Cerebellar nuclear complex (tissue), 1 donor: ENCODE measurements at regions not wholly inside any gene's neighbourhood (a gene's known extent, or its start where the extent isn't known, plus 50 kb on each side); places are given as distances from the start of the nearest gene placed in this dataset.
A peak's percentile ranks its signal among the peaks of the same experiment; 100 is the strongest.
"Not testable (repeated sequence)": the region's sequence is repeated elsewhere in the genome, so short reads cannot be mapped to it uniquely, and the experiment has no call there.

Experiments
- DNase-seq, 2 experiments: peaks; one replicate each; lab custom pipeline; 2025; lab: John Stamatoyannopoulos, UW

DNA sequence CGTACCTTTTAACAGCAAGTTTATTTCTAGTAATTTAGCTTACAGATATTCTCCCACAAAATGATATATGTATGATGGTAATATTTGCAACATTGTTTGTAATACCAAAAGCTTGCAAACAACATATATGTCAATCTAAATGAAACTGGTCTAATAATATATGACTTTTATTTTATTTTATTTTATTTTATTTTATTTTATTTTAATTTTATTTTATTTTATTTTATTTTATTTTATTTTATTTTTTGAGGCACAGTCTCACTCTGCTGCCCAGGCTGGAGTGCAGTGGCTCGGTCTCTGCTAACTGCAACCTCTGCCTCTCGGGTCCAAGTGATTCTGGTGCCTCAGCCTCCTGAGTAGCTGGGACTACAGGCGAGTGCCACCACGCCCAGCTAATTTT is 94.6 kb upstream of the ABCA1 start:
- DNase-seq: not testable (repeated sequence)

- DNase-seq: no peak
Measured at GRCh38 chr9:105023788-105024187, 95.8 kb upstream of the ABCA1 start.

GRCh38 chr9:105024529-105024928 is 96.6 kb upstream of the ABCA1 start:
- no peak for DNase-seq

GRCh38 chr9:105026451-105026850 is 98.5 kb upstream of the ABCA1 start:
- DNase-seq: no peak

DNA sequence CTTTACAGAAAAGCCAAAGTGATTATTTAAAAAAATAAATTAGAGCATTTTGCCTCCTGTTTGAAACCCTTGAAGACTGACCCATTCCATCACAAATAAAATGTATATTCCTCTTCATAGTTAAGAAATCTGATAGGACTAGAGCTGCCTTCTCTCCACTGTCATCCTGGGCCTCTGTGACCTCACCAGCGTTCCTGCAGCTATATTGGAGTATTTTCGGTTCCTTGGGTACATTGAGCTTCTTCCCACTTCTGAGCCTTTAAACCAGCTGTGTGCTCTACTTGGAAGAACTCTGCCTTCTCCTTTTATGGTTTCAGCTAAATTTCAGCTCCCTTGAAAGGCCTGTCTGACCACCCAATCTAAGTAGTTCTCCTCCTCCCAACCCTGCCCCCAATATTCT is 99.1 kb upstream of the ABCA1 start:
- DNase-seq: no peak

GRCh38 chr9:105030285-105030684 is 102.3 kb upstream of the ABCA1 start:
- DNase-seq: no peak

GRCh38 chr9:105037139-105037538 is 109.2 kb upstream of the ABCA1 start:
- DNase-seq: no peak

- DNase-seq: no peak
Measured at GRCh38 chr9:105038051-105038450, 110.1 kb upstream of the ABCA1 start.

GRCh38 chr9:105039175-105039799 is 111.3 kb upstream of the ABCA1 start:
- DNase-seq: no peak

- no peak for DNase-seq
Measured at GRCh38 chr9:105043370-105043936, 115.5 kb upstream of the ABCA1 start.

DNA sequence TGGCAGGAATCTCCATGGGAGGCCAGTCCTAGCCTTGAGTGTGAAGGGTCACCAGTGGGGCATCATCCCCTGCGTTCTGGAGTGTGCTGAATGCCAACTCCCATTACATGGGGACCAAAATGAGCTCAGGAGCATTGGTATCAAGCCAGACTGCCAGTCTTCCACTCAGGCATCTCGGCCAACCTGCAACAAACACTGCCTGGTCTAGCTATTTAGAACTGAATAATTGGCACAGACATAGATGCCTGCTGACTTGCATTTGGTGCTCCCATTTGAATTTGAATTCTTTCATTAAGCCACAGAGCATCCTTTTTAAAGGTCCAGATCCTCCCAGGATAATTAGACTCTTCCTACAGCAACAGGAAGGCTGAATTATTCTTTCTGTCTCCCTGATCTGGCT is 116.6 kb upstream of the ABCA1 start:
- DNase-seq: peak; percentile 19 to 57

DNA sequence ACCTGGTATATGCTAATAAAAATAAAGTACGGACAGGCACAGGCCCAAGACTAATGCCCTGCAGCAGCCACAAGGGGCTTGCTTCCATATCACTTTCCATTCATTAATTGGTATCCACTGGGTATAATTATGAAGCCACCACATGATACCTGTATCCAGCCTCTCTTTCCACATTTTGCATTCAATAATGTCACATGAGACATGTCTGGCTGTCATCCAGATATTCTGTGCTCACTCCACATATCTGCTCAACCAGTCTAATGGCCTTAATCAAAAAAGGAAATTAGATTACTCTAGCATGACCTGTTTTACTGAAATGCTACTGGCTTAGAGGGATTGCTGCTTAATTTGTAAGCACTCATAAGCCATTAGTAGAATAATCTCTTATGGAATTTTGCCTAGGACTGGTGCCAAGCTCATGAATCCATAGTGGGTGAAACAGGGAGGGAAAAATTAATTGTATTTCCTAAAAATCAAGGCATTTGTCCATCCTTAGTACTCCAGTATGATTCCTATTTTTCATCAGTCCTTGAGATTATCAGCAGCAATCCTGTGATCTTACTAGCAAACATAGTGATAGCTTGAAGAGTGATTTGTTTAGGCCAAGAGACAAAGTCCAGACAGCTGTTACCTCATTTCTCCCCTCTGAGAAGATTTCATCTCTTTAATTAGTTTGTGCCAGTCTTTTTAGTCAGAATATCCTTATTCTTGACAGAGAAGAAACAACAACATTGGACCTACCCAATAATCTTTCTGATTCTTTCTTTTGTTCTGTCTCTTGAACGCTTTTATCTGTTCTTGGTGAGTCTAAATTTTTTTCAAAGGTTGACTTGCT is 119.2 kb upstream of the ABCA1 start:
- no peak for DNase-seq

- no peak for DNase-seq
Measured at GRCh38 chr9:105047742-105048041, 119.7 kb upstream of the ABCA1 start.

- DNase-seq: no peak
Measured at GRCh38 chr9:105048331-105048730, 120.4 kb upstream of the ABCA1 start.

DNA sequence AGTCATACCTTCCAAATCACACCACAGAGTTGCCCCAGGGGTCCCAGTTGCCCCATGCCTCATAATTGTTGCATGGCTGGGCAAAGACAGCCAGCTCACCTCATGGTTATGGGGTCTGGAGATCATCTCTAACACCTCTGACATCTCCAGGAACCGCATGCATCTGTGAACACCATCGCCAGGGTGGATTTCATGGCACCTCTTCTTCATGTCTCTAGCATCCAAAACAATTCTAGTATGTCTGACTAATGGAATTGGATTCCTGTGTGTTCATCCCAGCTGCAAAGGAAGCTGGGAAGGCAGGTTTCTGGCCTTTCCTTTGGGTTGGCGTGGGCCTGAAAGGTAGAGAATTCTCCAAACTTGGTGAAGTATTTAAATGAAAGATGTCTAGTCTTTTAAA is 122.3 kb upstream of the ABCA1 start:
- DNase-seq: no peak

DNA sequence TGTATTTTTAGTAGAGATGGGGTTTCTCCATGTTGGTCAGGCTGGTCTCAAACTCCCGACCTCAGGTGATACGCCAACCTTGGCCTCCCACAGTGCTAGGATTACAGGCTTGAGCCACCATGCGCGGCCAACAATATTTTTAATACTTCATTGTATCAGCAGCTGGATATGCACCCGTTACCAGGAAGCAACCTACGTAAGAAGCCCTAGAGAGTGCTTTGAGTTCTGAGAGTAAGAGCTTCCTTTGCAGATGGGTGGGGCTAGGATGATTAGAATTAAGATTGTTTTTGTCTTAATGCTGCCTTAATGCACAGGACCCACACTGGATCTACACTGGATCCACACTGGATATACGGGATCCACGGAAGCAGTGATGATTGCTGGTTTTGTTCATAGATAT is 123.9 kb upstream of the ABCA1 start:
- DNase-seq: no peak

DNA sequence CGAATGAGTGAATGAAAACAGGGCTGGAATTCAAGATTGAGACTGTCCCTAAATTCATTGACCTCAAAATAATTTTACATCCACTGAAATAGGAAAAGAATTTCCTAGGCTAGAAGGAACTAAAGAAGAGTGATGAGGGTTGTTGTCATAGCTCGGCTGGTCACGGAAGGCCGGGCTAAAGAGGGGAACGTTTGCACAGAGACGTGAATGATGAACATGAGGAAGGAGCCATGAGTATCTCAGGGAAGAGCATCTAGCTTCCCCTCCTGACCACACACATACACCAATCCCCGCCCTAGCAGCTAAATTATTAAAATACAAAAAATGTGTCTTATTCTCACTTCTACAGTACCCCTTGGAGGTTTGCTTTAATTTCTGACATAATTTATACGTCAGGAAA is 124.4 kb upstream of the ABCA1 start:
- DNase-seq: no peak

DNA sequence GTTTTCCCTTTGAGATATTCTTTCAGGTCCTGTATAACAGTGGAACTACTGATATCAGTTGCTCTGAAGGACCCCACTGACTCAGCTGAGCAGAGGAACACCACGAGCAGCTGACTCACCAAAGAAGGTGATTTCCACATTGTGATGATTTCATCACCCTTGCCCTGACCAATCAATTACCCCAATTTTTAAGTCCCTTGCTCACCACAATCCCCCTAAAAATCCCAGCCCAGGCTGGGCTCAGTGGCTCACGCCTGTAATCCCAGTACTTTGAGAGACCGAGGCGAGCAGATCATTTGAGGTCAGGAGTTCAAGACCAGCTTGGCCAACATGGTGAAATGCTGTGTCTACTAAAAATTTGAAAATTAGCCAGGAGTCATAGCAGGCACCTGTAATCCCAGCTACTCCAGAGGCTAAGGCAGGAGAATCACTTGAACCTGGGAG is 125.3 kb upstream of the ABCA1 start:
- DNase-seq: no peak

DNA sequence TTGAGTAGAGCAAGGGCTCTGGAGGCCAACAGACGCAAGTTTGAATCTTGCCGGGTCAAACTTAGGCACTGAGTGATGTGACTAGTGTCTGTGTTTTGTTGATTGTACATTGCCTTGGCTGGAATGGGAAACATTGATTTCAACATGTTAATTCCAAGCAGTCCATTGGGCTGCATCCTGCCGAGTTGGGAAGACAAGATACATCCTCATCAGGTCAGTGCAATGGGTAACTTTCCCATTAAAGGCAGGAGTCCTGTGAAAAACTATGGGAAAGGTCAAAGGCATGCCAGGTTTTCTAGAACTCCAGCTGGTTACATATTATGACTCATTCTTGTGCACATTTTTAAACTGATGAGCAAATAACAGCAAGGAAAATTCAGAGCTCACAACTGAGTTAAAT is 126.5 kb upstream of the ABCA1 start:
- no peak for DNase-seq

DNA sequence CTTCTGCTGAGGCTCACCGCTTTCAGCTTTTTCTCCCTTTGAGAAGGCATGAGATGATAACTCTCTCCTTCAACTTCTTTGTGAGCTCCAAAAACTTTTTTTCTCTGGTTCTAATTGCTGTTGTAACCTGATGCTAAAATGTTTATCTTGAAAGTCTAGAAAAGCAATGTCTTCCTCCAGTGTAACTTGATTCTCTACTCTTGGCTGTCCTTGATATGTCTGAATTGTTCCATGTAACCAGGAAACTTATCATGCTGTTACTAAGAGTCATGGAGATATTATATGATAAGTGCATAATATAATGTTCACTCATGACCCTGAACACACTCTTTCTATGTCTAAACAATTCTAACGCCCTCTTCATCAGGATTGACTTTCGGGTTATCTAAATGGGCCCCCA is 128.0 kb upstream of the ABCA1 start:
- DNase-seq: no peak

- no peak for DNase-seq
Measured at GRCh38 chr9:105057551-105057950, 129.6 kb upstream of the ABCA1 start.

- DNase-seq: no peak
Measured at GRCh38 chr9:105059252-105059651, 131.3 kb upstream of the ABCA1 start.

DNA sequence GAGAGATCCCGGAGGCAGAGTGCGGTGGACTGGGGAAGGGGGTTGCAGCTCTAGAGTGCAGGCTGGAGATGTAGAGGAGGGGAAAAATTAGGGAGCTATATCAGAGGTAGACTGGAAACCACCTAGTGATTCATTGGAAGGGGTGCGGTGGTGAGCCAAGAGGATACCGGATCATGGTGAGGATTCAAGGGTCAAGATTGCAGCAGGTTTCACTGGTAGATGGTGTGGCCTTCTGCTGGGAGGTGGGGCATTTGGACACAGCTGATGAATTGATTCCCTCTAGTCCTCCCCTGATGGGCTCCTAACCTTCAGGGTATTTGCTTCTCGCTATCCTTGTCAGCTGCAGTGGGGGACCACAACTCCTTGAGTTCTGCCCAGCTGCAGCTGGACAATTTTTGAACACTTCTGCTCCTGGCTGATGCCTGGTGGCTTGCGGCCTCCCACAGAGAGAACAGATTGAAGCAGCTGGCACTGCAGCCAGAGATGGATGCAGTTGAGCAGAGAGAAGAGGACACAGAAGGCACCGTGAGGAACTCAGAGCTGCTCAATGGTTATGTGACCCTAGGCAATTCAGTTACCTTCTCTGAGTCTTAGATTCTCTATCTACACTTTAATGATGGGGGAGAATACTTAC is 134.4 kb upstream of the ABCA1 start:
- DNase-seq: no peak
